LNCaP clone FGC (cell line): ENCODE measurements at regions not wholly inside any gene's neighbourhood (a gene's known extent, or its start where the extent isn't known, plus 50 kb on each side); places are given as distances from the start of the nearest gene placed in this dataset.

Source experiments
- DNase-seq: peaks from one replicate; pipeline ENCODE4 v3.0.0-alpha.2; 2011; ENCODE audit warnings: low read depth
- H3K4me3 ChIP-seq: 2 replicates; pipeline ENCODE4 v1.5.1; 2011; ENCODE audit warnings: mild to moderate bottlenecking, low read depth, low read length, control low read depth
- TF ChIP-seq, protein P1 (sequence below): IDR thresholded peaks from 2 replicates; pipeline ENCODE4 v1.5.1; 2012; ENCODE audit warnings: mild to moderate bottlenecking; ENCODE audit not compliant: control insufficient read depth, insufficient read depth; ENCODE audit errors: extremely low read depth

GRCh38 chr20:58103961-58104360, 124.5 kb downstream of the ANKRD60 start:
- TF ChIP-seq, protein P1, sequence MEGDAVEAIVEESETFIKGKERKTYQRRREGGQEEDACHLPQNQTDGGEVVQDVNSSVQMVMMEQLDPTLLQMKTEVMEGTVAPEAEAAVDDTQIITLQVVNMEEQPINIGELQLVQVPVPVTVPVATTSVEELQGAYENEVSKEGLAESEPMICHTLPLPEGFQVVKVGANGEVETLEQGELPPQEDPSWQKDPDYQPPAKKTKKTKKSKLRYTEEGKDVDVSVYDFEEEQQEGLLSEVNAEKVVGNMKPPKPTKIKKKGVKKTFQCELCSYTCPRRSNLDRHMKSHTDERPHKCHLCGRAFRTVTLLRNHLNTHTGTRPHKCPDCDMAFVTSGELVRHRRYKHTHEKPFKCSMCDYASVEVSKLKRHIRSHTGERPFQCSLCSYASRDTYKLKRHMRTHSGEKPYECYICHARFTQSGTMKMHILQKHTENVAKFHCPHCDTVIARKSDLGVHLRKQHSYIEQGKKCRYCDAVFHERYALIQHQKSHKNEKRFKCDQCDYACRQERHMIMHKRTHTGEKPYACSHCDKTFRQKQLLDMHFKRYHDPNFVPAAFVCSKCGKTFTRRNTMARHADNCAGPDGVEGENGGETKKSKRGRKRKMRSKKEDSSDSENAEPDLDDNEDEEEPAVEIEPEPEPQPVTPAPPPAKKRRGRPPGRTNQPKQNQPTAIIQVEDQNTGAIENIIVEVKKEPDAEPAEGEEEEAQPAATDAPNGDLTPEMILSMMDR: no peak
- H3K4me3 ChIP-seq: no peak overlapping the region
- no peak for DNase-seq

GRCh38 chr20:58103517-58103904, 124.9 kb downstream of the ANKRD60 start:
- TF ChIP-seq, protein P1: no peak
- H3K4me3 ChIP-seq: no peak overlapping the region
- DNase-seq: no peak

DNA sequence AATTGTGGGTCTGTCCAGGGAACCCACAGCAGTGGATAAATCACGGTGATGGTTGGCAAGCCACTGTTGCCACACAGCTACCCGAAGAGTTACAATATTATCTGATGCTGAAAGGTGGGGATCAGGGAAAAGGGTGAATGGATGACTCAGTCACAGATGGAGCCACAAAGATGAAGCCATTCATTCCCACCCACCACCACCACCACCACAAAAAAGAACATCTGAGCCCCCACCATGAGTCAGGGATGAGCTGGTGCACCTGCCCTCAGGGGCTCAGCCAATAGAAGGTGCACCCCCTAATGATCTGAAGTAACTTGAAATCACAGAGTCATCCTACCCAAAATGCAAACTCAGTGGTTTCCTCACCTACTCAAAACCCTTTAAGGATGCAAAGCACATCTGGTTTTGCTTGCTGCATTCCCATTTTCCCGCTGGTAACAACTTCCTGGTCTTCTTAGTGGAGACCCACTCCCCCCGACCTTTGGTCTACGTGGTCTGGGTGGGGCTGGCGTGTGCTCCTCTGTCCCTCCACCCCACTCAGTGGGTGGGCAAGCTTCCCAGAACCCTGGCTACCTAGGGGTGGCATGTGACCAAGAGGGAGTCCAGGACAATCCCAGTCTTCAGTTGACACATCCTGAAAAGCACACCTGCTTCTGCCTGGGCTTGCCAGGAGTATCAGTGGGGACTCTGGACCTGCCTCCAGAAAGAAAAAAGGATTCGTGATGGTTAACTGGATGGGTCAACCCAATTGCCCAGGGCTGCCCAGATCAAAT, 125.5 kb downstream of the ANKRD60 start:
- no peak overlapping the region for H3K4me3 ChIP-seq

DNA sequence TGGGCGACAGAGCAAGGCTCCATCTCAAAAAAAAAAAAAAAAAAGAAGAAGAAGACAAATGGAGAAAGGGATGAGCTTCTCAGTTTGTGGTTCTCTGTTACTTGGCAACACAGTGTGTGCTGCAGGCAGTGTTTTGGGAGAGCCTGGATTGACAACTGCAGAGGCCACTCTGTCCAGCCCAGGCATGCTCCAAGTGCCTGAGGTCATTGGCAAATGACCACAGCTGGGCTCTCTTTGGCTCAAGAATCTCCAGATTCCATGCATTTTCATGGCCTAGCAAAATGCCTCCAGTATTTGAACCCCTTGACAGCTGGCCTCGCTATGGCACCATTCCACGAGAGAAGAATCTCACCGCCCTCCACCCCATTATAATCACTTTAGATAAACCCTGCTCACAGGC, 126.2 kb downstream of the ANKRD60 start:
- TF ChIP-seq, protein P1: no peak
- DNase-seq: no peak
- H3K4me3 ChIP-seq: no peak overlapping the region

More for the DNA sequence above, 125.5 kb downstream of the ANKRD60 start:
- DNase-seq: no peak
- TF ChIP-seq, protein P1: no peak

DNA sequence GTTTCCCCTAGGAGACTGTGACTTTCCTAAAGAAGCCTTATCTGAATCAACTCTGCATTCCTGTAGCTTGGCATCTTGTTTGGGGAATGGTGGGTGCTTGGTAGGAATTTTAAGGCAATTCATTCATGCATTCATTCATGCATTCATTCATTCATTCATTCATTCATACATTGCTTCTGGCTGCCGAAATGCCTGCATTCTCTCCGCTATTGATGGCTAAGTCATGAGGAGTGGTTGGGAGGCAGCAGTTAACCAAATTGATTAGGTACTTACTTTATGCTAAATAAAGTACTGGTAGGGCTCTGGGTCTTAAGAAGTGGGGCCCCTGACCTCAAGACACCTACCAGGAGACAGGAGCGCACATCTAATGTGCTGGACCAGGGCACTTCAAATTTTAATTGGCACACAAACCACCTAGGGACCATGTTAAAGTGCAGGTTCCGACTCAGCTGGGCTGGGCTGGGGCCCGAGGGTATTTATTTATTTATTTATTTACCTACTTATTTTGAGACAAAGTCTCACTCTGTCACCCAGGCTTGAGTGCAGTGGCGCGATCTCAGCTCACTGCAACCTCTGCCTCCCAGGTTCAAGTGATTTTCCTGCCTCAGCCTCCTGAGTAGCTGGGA, 127.6 kb downstream of the ANKRD60 start:
- TF ChIP-seq, protein P1: no peak
- H3K4me3 ChIP-seq: no peak overlapping the region
- no peak for DNase-seq

DNA sequence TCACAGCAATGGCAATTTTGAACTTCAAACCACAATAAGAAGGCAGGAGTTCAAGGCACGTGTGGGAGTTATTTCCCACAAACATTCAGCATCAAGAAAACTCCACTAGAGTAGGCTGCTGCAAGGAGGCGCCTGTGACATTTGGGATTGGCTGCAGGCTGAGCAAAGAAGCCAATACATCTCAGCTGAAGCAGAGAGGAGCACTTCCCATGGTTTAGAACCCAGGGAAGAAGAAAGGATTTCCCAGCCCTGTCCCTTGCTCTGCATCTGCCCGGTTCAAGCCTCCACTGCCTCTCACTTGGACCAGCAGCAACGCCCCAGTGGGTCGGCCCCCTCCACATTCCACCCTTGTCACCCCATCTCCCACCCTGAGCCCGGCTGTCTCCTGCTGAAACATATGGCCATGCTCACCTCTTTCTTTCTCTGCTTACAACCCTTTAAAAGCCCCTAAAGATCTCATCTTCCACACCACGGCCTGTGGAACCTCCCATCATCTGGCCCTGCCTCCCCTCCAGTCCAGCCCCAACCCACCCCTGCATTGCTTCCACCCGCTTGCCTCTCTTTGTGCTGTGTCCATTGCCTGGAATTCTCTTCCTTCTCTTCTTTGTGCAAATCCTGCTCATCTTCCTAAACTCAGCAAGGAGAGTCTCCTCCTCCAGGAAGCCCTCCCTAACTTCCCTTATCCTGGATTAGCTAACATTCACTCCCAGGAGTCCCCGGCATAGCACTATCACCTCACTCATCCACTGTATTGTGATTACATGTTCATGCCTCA, 128.3 kb downstream of the ANKRD60 start:
- no peak overlapping the region for H3K4me3 ChIP-seq
- TF ChIP-seq, protein P1: no peak
- no peak for DNase-seq
